Rectal smooth muscle tissue (tissue), 1 donor: ENCODE measurements at regions not wholly inside any gene's neighbourhood (a gene's known extent, or its start where the extent isn't known, plus 50 kb on each side); places are given as distances from the start of the nearest gene placed in this dataset.

ENCODE experiments used
- H3K27ac ChIP-seq: one replicate; pipeline ENCODE4 v1.7.0; 2013; ENCODE audit warnings: low read depth, low read length, inconsistent platforms
- H3K27me3 ChIP-seq: one replicate; pipeline ENCODE4 v1.7.0; 2013; ENCODE audit warnings: low read length; ENCODE audit not compliant: control insufficient read depth, insufficient read depth
- H3K36me3 ChIP-seq: one replicate; pipeline ENCODE4 v1.7.0; 2013; ENCODE audit warnings: low read length; ENCODE audit not compliant: control insufficient read depth, insufficient read depth
- H3K4me1 ChIP-seq: one replicate; pipeline ENCODE4 v1.7.0; 2013; ENCODE audit warnings: low read length; ENCODE audit not compliant: control insufficient read depth, insufficient read depth
- H3K4me3 ChIP-seq: one replicate; pipeline ENCODE4 v1.7.0; 2013; ENCODE audit warnings: low read length
- H3K9ac ChIP-seq: one replicate; pipeline ENCODE4 v1.7.0; 2013; ENCODE audit warnings: low read length

DNA sequence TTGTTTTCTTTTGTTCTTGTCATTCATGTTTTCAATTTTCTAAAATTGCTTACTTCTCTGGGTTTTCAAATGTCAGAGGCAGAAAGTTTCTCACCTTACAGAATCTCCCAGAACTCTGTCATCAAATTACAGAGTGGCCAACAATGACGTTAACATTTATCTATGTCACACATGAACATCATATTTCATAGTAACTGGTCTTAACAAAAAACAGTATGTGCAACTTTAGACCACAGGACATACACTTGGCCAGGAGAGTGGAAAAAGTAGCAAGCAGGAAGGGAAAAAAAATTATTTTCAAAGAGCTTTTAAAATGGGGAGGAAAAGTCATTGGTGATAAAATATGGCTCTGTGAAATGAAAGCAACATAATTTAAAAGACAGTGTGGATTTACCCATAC, 426.5 kb downstream of the MED13L start:
- H3K36me3 ChIP-seq = no peaks in the 10 kb centered on the region
- H3K27me3 ChIP-seq = no peaks in the 10 kb centered on the region
- no peak overlapping the region for H3K4me3 ChIP-seq
- H3K4me1 ChIP-seq = no peaks in the 10 kb centered on the region
- no peak overlapping the region for H3K27ac ChIP-seq
- H3K9ac ChIP-seq = no peak overlapping the region

DNA sequence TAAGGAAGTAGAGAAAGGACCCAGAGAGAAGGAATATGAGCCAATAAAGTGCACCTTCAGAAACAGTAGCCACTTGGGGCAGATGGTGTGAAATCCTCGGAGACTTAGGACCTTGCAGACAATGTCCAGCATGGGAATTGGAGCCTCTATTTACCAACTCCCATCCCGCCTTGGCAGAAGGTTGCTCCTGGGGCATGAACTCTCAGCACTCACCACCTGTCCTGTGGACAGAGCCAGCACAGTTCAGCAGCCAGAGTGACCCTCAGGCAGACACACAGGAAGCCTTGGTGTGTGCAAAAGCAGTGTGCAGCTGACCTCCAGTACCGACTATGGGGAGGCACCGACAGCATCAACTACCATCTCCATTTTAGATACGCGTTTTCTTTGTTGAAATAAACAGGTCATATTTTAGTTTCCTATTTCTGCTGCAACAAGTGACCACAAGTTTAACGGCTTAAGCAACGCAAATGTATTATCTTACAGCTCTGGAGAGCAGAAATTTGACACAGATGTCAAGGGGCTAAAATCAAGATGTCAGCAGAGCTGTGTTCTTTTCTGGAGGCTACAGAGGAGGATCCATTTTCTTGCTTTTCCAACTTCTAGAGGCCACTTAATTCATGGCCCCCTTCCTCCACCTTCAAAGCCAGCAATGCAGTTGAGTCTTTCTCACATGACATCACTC, 428.1 kb downstream of the MED13L start:
- Histone ChIP-seq H3K36me3 (no peaks in the 10 kb centered on the region), H3K9ac (no peak overlapping the region), H3K4me3 (no peak overlapping the region), H3K27ac (no peak overlapping the region), H3K27me3 (no peaks in the 10 kb centered on the region), H3K4me1 (no peaks in the 10 kb centered on the region)

- no peaks in the 10 kb centered on the region for H3K27me3 ChIP-seq
- H3K27ac ChIP-seq = no peak overlapping the region
- H3K4me1 ChIP-seq = no peaks in the 10 kb centered on the region
- H3K4me3 ChIP-seq = no peak overlapping the region
- H3K36me3 ChIP-seq = no peaks in the 10 kb centered on the region
- no peak overlapping the region for H3K9ac ChIP-seq
Observed at GRCh38 chr12:115847398-115847797, 430.1 kb downstream of the MED13L start.

DNA sequence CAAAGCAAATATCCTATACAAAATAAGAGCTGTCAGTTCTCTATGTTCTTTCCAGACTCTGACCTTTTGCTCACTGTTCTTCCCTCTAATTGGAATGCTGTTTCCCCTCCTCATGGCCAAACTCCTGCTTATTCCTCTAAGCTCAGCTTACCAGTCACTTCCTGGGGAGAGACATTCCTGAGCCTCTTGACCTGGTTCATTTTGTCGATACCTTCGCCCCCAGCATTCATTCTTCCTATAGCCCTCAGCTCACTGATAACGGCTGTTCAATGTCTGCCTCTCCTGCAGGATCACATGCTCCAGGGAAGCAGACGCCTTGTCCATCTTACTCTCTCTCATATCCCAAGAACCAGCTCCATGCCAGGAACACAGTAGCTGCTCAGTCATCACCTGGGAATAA, 431.0 kb downstream of the MED13L start:
- Histone ChIP-seq H3K27me3 (no peaks in the 10 kb centered on the region), H3K4me1 (no peaks in the 10 kb centered on the region), H3K27ac (no peak overlapping the region), H3K36me3 (no peaks in the 10 kb centered on the region), H3K9ac (no peak overlapping the region), H3K4me3 (no peak overlapping the region)

GRCh38 chr12:115840159-115840558, 437.3 kb downstream of the MED13L start:
- H3K27ac ChIP-seq = no peak overlapping the region
- H3K27me3 ChIP-seq = no peaks in the 10 kb centered on the region

GRCh38 chr12:115838952-115839351, 438.5 kb downstream of the MED13L start:
- Histone ChIP-seq H3K9ac (no peak overlapping the region), H3K27ac (no peak overlapping the region), H3K4me1 (no peaks in the 10 kb centered on the region), H3K4me3 (no peak overlapping the region), H3K27me3 (no peaks in the 10 kb centered on the region), H3K36me3 (no peaks in the 10 kb centered on the region)

More at GRCh38 chr12:115840159-115840558, 437.3 kb downstream of the MED13L start:
- Histone ChIP-seq H3K4me1 (no peaks in the 10 kb centered on the region), H3K36me3 (no peaks in the 10 kb centered on the region), H3K9ac (no peak overlapping the region), H3K4me3 (no peak overlapping the region)

- Histone ChIP-seq H3K4me3 (no peak overlapping the region), H3K9ac (no peak overlapping the region), H3K27ac (no peak overlapping the region), H3K27me3 (no peaks in the 10 kb centered on the region), H3K36me3 (no peaks in the 10 kb centered on the region), H3K4me1 (no peaks in the 10 kb centered on the region)
Observed at GRCh38 chr12:115837220-115837619, 440.3 kb downstream of the MED13L start.

DNA sequence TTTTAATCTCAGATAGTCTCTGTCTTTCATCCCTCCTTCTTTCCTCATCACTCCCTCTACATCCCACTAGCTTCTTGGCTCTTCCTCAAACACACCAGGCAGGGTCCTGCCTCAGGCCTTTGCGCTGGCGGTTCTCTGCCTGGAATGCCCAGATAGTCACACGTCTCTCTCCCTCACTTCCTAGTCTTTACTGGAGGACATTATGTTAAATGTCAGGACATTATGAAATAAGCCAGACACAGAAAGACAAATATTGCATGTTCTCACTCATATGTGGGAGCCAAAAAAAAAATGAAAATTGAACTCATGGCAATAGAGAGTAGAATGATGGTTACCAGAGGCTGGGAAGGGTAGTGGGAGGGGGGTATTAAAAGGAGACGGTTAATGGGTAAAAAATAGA, 442.0 kb downstream of the MED13L start:
- H3K27ac ChIP-seq = no peak overlapping the region
- H3K36me3 ChIP-seq = no peaks in the 10 kb centered on the region
- no peak overlapping the region for H3K9ac ChIP-seq
- no peaks in the 10 kb centered on the region for H3K4me1 ChIP-seq
- no peaks in the 10 kb centered on the region for H3K27me3 ChIP-seq
- no peak overlapping the region for H3K4me3 ChIP-seq

GRCh38 chr12:115833704-115834103, 443.8 kb downstream of the MED13L start:
- Histone ChIP-seq H3K36me3 (no peaks in the 10 kb centered on the region), H3K9ac (no peak overlapping the region), H3K27ac (no peak overlapping the region), H3K4me3 (no peak overlapping the region), H3K4me1 (no peaks in the 10 kb centered on the region), H3K27me3 (no peaks in the 10 kb centered on the region)

DNA sequence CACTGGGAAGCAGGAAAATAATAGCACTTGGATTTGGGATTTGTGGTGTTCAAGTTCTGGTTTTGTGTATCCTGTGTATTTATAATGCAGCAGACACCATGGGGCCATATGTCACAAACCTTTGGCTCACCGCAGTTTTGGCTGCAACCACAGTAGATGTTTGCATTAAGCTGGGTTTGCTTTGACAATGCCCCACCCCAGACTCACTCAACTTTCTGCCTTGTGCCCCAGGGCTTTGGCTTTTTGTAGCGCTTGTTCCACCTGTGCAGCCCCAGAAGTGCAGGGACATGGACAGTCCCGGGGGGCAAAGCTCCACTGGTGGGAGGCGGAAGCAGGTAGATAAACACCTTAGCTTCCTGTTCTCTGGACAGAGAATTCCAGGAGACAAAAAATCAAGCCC, 446.9 kb downstream of the MED13L start:
- H3K36me3 ChIP-seq = no peaks in the 10 kb centered on the region
- no peaks in the 10 kb centered on the region for H3K27me3 ChIP-seq
- no peak overlapping the region for H3K4me3 ChIP-seq
- H3K27ac ChIP-seq = no peak overlapping the region
- H3K9ac ChIP-seq = no peak overlapping the region
- H3K4me1 ChIP-seq = no peaks in the 10 kb centered on the region

- Histone ChIP-seq H3K9ac (no peak overlapping the region), H3K36me3 (no peaks in the 10 kb centered on the region), H3K27ac (no peak overlapping the region), H3K4me3 (no peak overlapping the region), H3K4me1 (no peaks in the 10 kb centered on the region), H3K27me3 (no peaks in the 10 kb centered on the region)
Observed at GRCh38 chr12:115830070-115830469, 447.4 kb downstream of the MED13L start.

DNA sequence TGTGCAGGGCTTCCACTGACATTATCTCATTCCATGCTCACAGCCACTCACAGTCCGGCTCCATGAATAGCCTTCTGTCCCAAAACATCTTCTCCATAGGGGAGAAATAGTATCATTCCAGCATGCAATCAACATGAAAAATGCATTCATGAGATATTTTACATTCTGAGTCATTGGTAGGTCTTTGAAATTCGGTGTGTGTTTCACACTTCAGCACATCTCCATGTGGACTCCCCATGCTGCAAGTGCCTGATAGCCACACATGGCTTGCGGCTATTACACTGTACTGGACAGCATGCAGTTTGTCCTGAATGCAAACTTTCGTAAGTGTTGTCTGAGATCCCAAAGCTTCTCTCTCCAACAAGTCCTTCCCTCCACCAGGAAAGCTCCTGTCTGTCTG, 449.3 kb downstream of the MED13L start:
- no peaks in the 10 kb centered on the region for H3K4me1 ChIP-seq
- no peaks in the 10 kb centered on the region for H3K27me3 ChIP-seq
- H3K4me3 ChIP-seq = no peak overlapping the region
- H3K9ac ChIP-seq = no peak overlapping the region
- no peak overlapping the region for H3K27ac ChIP-seq
- H3K36me3 ChIP-seq = no peaks in the 10 kb centered on the region

GRCh38 chr12:115824936-115825602, 452.4 kb downstream of the MED13L start:
- Histone ChIP-seq H3K9ac (no peak overlapping the region), H3K4me3 (no peak overlapping the region), H3K27ac (no peak overlapping the region), H3K4me1 (no peaks in the 10 kb centered on the region), H3K36me3 (no peaks in the 10 kb centered on the region), H3K27me3 (no peaks in the 10 kb centered on the region)
